Nephron progenitor cell (in vitro differentiated cells): ENCODE measurements at regions not wholly inside any gene's neighbourhood (a gene's known extent, or its start where the extent isn't known, plus 50 kb on each side); places are given as distances from the start of the nearest gene placed in this dataset.

ENCODE experiments used
- DNase-seq: peaks from one replicate; pipeline ENCODE4 v3.0.0; 2021
- H3K27ac Mint-ChIP-seq: 2 replicates; pipeline ENCODE4 v1.8.0; 2021; ENCODE audit warnings: mild to moderate bottlenecking, moderate library complexity, mixed read lengths
- H3K27me3 Mint-ChIP-seq: 2 replicates; pipeline ENCODE4 v1.8.0; 2021; ENCODE audit warnings: mild to moderate bottlenecking, low read depth, mixed read lengths; ENCODE audit not compliant: poor library complexity
- H3K36me3 Mint-ChIP-seq: 2 replicates; pipeline ENCODE4 v1.8.0; 2021; ENCODE audit warnings: low read depth, mixed read lengths
- H3K4me1 Mint-ChIP-seq: 2 replicates; pipeline ENCODE4 v1.8.0; 2021; ENCODE audit warnings: mixed read lengths
- H3K4me3 Mint-ChIP-seq: 2 replicates; pipeline ENCODE4 v1.8.0; 2021; ENCODE audit warnings: mild to moderate bottlenecking, moderate library complexity, mixed read lengths
- H3K9me3 Mint-ChIP-seq: 2 replicates; pipeline ENCODE4 v1.8.0; 2021; ENCODE audit warnings: mild to moderate bottlenecking, moderate library complexity, mixed read lengths
- TF ChIP-seq, protein P1 (sequence below): fragments of 200-600 bp; sonication (generic); IDR thresholded peaks from 2 replicates; pipeline ENCODE4 v1.5.0; 2021; ENCODE audit warnings: antibody characterized with exemption

DNA sequence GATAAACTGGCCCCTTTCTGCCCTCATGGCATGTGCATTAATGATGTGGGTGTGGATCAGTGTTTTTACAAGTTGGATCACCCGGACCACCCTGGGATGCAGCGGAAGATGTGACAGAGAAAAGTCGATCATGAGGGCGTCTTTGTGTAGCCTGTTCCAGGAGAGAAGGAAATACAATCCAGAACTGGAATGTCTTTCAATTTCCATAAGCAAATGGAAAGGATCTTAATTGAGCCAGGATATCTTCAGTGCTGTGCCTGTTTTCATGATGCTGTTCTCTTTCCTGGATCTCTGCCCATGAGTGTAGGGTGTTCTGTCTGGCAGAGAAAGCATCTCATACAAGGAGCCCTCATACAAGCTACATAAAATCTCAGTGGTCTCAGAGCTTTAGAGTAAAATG, 481.4 kb downstream of the XYLT1 start:
- Mint-ChIP-seq H3K27me3 (peaks cover 4% of the 10 kb centered on the region), H3K4me1 (peaks cover 34% of the 10 kb centered on the region), H3K27ac (no peak overlapping the region), H3K9me3 (no peaks in the 10 kb centered on the region), H3K4me3 (no peak overlapping the region), H3K36me3 (no peaks in the 10 kb centered on the region)
- DNase-seq = no peak
- TF ChIP-seq, protein P1, sequence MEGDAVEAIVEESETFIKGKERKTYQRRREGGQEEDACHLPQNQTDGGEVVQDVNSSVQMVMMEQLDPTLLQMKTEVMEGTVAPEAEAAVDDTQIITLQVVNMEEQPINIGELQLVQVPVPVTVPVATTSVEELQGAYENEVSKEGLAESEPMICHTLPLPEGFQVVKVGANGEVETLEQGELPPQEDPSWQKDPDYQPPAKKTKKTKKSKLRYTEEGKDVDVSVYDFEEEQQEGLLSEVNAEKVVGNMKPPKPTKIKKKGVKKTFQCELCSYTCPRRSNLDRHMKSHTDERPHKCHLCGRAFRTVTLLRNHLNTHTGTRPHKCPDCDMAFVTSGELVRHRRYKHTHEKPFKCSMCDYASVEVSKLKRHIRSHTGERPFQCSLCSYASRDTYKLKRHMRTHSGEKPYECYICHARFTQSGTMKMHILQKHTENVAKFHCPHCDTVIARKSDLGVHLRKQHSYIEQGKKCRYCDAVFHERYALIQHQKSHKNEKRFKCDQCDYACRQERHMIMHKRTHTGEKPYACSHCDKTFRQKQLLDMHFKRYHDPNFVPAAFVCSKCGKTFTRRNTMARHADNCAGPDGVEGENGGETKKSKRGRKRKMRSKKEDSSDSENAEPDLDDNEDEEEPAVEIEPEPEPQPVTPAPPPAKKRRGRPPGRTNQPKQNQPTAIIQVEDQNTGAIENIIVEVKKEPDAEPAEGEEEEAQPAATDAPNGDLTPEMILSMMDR = no peak

DNA sequence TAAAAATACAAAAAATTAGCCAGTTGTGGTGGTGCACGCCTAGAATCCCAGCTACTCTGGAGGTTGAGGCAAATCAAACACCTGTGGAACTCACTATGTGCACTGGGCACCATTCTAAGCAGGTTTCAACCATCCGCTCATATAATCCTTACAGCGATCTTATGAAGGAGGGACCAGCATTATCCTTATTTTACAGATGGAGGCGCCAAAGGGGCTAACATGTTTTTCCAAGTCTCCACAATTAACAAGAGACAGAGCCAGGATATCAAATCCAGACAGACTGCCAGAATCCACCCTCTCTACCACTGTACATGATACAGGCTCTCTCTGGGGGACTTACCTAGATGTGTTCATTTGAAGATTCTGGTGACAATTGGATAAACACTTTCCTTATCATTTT, 479.0 kb downstream of the XYLT1 start:
- Mint-ChIP-seq H3K9me3 (no peaks in the 10 kb centered on the region), H3K36me3 (no peaks in the 10 kb centered on the region), H3K4me1 (peaks cover 40% of the 10 kb centered on the region), H3K27ac (peak overlapping the region; percentile 39), H3K4me3 (no peak overlapping the region), H3K27me3 (peaks cover 4% of the 10 kb centered on the region)
- TF ChIP-seq, protein P1 = no peak
- DNase-seq = no peak

DNA sequence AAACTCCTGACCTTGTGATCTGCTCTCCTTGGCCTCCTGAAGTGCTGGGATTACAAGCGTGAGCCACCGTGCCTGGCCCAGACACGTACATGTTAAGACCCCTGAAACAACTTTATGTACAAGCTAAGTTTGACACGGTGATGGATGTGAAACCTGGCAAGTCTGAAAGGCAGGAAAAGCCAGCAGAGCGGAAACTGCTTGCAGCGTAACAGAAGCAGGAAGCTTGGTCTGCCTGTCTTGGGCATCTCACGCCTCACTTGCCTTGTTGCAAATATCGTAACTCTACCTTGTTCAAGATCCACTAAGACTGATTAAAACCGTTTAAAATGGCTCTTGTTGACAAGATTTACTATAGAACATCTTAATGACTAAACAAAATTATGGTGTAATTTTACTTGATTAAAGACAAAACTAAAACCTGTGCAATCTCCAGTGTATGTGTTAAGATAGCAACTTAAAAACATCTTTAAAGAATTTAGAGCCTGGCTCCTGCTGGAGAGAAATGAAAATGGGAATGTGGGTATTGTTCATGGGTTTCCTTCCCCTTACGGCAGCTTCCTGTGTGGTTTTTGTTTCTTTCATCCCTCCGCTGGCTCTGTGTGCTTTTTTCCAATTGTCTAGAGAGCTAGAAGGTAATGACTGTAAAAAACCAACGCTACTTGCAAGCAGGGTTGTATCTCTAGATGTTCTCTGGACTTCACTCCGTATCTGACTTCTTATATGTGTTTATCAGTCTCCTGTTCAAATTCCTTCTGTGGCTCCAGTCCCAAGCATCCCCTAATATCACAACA, 477.6 kb downstream of the XYLT1 start:
- no peaks in the 10 kb centered on the region for H3K36me3 Mint-ChIP-seq
- no peak overlapping the region for H3K4me3 Mint-ChIP-seq
- H3K27me3 Mint-ChIP-seq = peaks cover 11% of the 10 kb centered on the region
- DNase-seq = peak; percentile 36
- peak overlapping the region; percentile 91 for H3K27ac Mint-ChIP-seq
- H3K4me1 Mint-ChIP-seq = peaks cover 40% of the 10 kb centered on the region
- TF ChIP-seq, protein P1 = no peak
- H3K9me3 Mint-ChIP-seq = no peaks in the 10 kb centered on the region

DNA sequence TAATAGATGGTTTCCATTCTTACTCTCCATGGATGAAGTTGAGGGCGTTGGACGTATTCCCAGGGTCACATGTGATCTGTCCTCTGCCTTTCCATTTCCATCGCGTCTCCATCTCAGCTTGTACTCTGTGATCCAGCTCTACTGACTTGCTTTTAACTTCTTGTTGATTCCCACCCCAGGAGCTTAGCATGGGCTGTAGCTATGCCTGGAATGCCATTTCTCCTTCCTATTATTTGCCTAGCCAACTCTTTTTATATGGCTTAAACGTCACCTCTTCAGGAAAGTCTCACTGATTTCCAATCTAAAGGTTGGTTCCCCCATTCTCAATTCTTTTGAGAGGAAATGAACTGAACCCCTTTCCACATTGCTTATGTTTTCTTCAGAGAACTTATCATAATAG, 475.9 kb downstream of the XYLT1 start:
- DNase-seq = no peak
- Mint-ChIP-seq H3K27me3 (peaks cover 11% of the 10 kb centered on the region), H3K9me3 (no peaks in the 10 kb centered on the region), H3K36me3 (no peaks in the 10 kb centered on the region), H3K4me1 (peaks cover 28% of the 10 kb centered on the region), H3K4me3 (no peak overlapping the region), H3K27ac (no peak overlapping the region)
- TF ChIP-seq, protein P1 = no peak

DNA sequence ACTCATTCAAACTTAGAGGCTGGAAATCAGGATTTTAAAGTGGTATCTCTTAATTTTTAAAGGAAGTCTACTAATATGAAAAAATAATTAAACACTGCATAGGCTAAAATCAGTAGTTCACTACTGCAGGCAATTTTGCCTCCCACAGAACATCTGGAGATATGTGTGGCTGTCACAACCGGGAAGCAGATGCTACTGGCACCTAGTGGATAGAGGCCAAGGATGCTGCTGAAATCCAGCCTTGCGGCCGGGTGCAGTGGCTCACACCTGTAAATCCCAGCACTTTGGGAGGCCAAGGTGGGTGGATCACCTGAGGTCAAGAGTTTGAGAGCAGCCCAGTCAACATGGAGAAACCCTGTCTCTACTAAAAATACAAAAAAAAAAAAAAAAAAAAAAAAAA, 473.9 kb downstream of the XYLT1 start:
- DNase-seq = no peak
- Mint-ChIP-seq H3K9me3 (no peaks in the 10 kb centered on the region), H3K36me3 (no peaks in the 10 kb centered on the region), H3K4me3 (no peak overlapping the region), H3K27me3 (peaks cover 7% of the 10 kb centered on the region), H3K4me1 (peaks cover 37% of the 10 kb centered on the region), H3K27ac (no peak overlapping the region)
- TF ChIP-seq, protein P1 = no peak

DNA sequence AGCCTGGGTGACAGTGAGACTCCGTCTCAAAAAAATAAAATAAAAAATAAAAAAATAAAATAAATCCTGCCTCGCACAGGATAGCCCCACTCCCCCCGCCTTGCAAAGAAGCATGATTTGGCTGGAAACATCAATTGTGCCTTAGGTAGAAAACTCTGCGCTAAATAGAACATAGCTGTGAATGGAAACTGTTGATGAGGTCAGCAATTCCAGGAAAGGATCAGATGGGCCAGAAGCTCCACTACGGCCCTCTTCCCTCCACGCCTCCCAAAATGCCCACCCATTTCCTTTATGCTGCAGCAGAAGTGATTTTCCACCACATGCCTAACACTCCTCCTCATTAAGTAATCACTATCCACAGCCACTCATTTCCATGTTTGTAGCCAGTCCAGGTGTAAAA, 473.4 kb downstream of the XYLT1 start:
- no peak overlapping the region for H3K4me3 Mint-ChIP-seq
- TF ChIP-seq, protein P1 = no peak
- no peak for DNase-seq
- peaks cover 34% of the 10 kb centered on the region for H3K4me1 Mint-ChIP-seq
- H3K27me3 Mint-ChIP-seq = peaks cover 7% of the 10 kb centered on the region
- no peaks in the 10 kb centered on the region for H3K9me3 Mint-ChIP-seq
- H3K36me3 Mint-ChIP-seq = no peaks in the 10 kb centered on the region
- H3K27ac Mint-ChIP-seq = no peak overlapping the region
